ENCODE measurements at regions not wholly inside any gene's neighbourhood (a gene's known extent, or its start where the extent isn't known, plus 50 kb on each side); places are given as distances from the start of the nearest gene placed in this dataset.
A peak's percentile ranks its signal among the peaks of the same experiment; 100 is the strongest.

DNA sequence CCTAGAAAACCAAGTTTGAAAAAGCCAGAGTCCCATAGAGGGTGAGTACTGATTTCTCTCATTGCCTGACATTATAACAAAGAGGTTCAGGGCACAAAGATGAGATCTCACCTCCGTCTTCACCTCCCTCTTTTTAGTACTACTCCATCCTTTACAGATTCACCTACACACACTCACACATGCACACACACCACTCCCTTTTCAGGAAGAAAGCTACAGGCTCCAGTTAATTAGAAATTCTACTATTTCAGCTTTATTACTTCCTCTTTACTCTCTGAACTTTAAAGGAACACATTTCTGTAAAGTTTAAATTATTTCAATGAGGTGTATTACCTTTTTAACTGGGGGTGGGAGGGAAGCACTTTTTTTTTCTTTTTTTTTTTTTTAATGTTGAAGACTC lies 59.6 kb upstream of the PRDX6 start:
- DNase-seq (ENCODE audit: low spot score in 2 of 2) (no peak), FAIRE-seq (no peak)

DNA sequence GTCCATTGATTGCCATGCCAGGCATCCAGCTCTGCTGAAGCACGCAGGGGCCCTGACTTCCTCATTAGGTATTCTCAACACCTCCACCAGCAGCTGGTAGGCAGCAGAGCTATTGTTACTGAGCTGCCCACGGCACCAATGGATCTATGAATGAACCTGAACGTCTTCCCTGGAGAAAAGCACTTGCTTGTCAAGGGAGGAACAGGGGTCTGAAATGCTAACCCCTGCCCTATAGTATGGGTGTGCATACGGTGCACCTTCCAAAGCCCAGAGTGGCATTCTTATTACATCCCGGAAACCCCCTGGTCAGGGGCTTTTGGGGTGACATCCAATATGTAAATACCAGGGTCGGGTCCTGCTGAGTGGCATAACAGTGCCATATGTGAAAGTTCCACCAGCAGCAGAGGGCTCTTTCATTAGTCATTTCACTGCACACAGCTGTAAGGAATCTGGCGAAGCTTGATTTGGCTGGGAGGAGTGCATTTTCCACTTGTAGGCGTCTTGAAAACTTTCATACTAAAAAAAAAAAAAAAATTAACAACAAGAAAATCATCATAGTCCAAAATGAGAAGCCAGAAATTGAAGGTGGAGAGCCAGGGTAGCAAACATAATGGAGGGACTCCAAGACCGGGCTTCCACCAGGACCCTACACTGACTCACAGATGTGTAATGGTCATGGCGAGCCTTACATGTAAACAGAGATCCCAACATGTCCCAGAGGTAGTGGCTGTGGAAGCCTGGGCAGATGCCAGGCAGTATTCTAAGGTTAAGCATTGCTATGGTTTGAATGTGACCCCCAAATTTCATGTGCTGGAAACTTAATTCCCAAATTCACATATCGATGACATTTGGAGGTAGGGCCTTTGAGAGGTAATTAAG lies 58.8 kb upstream of the PRDX6 start:
- FAIRE-seq: no peak

GRCh38 chr1:173420330-173420806 lies 56.8 kb upstream of the PRDX6 start:
- DNase-seq (ENCODE audit: low spot score in 2 of 2) (peak in 1 of 2 donors; percentile 18), FAIRE-seq (no peak)

More for the DNA sequence above, 58.8 kb upstream of the PRDX6 start:
- DNase-seq (ENCODE audit: low spot score in 2 of 2): no peak

- FAIRE-seq (no peak), DNase-seq (ENCODE audit: low spot score in 2 of 2) (no peak)
These were observed 55.8 kb upstream of the PRDX6 start for GRCh38 chr1:173421286-173421685.

DNA sequence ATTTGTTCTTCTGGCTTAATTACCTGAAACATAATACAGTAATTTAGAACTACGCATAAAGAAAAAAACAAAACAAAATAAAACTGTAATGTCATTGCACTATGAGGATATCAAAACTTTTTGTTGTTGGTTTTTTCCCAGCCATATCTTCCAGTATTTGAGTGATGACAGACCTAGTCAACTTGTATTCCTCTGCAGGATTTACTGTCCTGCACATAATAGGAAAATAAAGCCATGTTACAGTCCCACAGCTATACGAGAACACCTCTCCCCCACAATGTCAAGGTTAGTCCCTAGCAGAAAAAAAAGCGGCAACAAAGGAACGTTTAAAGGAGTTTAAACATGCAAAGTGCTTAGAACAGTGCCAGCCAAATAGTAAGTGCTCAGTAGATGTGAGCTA lies 55.3 kb upstream of the PRDX6 start:
- DNase-seq (ENCODE audit: low spot score in 2 of 2) (no peak), FAIRE-seq (no peak)

DNA sequence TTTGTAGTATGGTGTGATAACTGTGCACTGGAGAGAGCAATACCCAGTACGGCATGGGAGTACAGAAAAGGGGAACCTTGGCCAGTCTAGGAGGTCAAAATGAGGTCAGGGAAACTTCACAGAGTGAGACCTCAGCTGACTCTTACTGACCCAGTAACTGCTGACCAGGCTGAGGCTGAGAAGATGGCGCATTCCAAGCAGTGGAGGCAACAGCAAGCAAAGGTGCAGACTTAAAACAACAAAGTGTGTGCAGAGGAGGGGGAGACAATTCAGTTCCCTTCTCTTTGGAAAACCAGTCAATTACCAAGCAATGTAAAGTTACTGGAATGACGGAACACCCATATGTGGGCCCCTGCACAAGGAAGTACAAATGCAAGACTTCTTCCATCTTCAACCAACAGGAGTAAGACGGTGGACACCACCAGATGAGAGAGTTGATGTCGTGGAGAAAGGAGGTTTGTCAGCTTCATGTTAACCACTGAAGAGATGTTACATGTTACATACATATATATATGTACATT lies 54.6 kb upstream of the PRDX6 start:
- DNase-seq (ENCODE audit: low spot score in 2 of 2): no peak
- FAIRE-seq: no peak

DNA sequence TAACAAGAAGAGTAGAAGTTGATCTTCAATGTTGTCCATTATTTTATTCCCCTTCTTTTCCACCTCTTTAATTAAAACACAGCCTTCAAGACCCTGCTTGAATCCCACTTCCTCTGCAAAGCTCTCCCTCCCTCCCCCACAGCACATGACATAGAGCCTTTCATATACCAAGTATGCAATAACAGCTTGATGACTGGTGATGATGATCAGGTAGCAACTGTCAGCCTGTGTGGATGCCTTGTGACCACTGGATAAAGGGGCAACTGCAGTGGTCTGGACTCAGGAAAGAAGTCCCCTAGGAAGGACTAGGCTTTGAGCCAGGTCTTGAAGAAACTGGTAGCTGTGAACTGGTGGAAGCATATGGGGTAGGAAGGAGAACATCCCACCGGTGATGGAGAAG lies 53.8 kb upstream of the PRDX6 start:
- no peak for DNase-seq (ENCODE audit: low spot score in 2 of 2)
- FAIRE-seq: no peak

DNA sequence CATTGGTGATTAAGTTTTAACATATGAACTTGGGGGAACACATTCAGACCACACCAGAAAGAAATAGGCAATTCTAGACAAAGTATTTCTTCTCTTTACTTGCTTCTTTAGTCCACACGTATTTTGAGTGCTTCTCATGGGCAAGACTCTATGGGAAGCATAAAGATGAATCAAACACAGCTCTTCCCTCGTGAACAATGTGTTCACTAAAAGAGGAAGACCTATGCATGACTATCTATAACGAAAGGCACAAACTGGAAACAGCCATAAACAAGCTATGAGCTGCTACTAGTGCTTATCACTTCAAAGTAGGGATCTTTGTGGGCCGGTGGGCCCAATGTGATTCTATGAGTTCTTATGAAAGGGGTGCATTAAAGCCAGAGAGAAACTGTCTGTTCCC lies 53.0 kb upstream of the PRDX6 start:
- no peak for FAIRE-seq
- DNase-seq (ENCODE audit: low spot score in 2 of 2): no peak

DNA sequence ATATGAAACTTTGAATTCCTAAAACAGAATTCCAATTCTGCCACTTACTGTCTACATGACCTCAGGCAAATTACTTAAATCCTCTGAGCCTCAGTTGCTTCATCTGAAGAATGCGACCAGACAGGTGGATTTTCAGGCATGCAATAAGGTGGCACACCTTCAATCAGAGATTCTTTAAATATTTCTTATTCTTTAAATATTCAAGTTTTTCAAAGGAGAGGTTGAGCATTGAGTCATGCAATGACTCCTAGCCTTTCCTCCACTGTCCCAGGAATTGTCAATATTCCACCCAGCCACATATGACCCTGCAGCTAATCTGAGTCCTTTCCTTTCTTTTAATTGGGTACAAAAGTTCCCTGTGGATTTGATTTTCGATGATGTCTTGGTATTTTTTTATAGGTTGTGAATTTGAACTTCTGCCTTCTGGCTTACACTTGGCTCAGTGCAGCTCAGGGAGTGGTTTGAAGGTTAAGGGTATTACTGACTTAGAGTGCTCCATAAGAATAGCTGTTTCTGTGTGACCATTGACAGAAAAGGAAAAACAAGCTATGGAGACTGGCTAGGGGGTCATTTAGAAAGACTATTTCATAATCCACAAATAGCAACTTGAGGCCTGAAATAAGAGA lies 52.2 kb upstream of the PRDX6 start:
- FAIRE-seq (no peak), DNase-seq (ENCODE audit: low spot score in 2 of 2) (no peak)

DNA sequence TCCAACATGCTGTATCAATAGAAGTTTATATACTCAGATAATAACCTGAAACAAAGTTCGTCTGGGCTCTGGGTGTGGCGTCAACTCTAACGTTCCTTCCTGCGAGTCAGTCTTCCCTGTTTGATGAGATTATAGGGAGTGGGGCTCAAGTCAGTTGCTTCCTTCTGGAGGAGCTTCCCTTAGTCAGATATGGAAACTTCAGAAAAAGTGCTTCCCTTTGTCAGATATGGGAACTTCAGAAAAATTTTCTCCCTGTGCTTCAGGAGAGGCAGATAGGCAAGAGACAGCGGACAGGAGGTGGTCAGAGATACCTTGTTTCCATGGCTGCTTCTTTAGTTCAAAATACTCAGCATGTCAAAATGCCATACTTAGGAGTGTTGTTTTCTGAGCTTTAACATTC lies 51.1 kb upstream of the PRDX6 start:
- no peak for FAIRE-seq

DNA sequence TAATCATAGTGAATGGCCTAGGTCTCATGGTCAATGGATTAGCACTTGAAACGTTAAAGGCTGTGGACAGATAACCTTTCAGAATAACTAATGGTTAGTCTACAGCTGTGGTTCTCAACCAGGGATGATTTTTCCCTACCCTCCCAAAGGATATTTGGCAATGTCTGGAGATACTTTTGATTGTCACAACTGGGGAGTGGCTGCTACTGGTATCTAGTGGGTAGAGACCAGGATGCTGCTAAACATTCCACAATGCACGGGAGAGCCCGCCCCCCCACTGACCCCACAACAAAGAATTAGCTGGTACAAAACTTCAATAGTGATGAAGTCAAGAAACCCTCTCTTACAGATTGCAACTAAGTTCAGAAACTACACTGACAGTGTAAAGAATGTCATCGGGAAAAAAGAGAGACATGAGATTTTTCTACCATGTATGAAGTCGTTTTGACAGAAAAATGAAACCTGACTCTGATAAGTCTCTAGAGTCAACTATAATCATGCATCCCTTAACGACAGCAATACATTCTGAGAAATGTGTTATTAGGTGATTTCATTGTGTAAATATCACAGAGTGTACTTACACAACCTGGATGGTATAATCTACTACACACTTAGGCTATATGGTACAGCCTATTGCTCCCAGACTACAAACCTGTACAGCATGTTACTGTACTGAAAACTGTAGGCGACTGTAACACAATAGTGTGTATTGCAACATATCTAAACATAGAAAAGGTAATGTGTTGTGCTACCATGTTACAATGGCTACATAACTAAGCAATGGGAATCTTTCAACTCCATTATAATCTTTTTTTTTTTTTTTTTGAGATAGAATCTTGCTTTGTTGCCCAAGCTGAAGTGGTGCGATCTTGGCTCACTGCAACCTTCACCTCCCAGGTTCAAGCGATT lies 49.7 kb upstream of the PRDX6 start:
- DNase-seq (ENCODE audit: low spot score in 2 of 2) (no peak), FAIRE-seq (no peak)

More for the DNA sequence above, 51.1 kb upstream of the PRDX6 start:
- no peak for DNase-seq (ENCODE audit: low spot score in 2 of 2)
